Chondrocyte (in vitro differentiated cells): ENCODE measurements at regions not wholly inside any gene's neighbourhood (a gene's known extent, or its start where the extent isn't known, plus 50 kb on each side); places are given as distances from the start of the nearest gene placed in this dataset.

Experiments
- DNase-seq: peaks from one replicate; pipeline ENCODE4 v3.0.0; 2021; ENCODE audit warnings: mixed read lengths, low spot score
- H3K27ac Mint-ChIP-seq: one replicate; pipeline ENCODE4 v1.8.0; 2021; ENCODE audit warnings: mild to moderate bottlenecking, moderate library complexity, mixed read lengths; ENCODE audit not compliant: unreplicated experiment
- H3K27me3 Mint-ChIP-seq: 2 replicates; pipeline ENCODE4 v1.8.0; 2021; ENCODE audit warnings: low read depth, mixed read lengths
- H3K36me3 Mint-ChIP-seq: 2 replicates; pipeline ENCODE4 v1.8.0; 2021; ENCODE audit warnings: low read depth, mixed read lengths
- H3K4me1 Mint-ChIP-seq: 2 replicates; pipeline ENCODE4 v1.8.0; 2021; ENCODE audit warnings: low read depth, mild to moderate bottlenecking, mixed read lengths
- H3K4me3 Mint-ChIP-seq: one replicate; pipeline ENCODE4 v1.8.0; 2021; ENCODE audit warnings: mild to moderate bottlenecking, moderate library complexity, mixed read lengths; ENCODE audit not compliant: unreplicated experiment
- H3K9me3 Mint-ChIP-seq: 2 replicates; pipeline ENCODE4 v1.8.0; 2021; ENCODE audit warnings: low read depth, mixed read lengths
- TF ChIP-seq, protein P1 (sequence below): fragments of 200-600 bp; sonication (generic); IDR thresholded peaks from 2 replicates; pipeline ENCODE4 v1.5.0; 2021; ENCODE audit warnings: antibody characterized with exemption, mild to moderate bottlenecking, moderate library complexity

DNA sequence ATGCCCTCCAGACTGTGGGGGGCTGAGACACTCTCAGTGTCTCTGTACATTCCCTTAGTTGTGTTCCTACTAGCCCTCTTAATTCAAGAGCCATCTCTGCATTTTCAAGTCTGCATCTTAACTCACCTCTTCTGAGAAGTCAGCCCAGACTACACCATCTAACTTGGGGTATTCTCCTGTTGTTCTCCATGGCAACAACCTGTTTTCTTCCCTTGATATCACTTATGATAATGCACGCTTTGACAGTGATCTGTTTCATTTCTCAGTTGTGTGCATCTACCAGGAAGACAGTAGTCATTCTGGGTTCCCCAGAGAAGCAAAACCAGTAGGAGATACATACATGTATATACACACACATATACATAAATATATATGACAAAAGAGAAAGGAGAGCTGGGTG lies 707.3 kb upstream of the IGFBP3 start:
- Mint-ChIP-seq H3K9me3 (no peaks in the 10 kb centered on the region), H3K4me3 (no peak overlapping the region), H3K4me1 (peaks cover 27% of the 10 kb centered on the region), H3K27me3 (no peaks in the 10 kb centered on the region), H3K27ac (no peak overlapping the region), H3K36me3 (no peaks in the 10 kb centered on the region)
- TF ChIP-seq, protein P1, sequence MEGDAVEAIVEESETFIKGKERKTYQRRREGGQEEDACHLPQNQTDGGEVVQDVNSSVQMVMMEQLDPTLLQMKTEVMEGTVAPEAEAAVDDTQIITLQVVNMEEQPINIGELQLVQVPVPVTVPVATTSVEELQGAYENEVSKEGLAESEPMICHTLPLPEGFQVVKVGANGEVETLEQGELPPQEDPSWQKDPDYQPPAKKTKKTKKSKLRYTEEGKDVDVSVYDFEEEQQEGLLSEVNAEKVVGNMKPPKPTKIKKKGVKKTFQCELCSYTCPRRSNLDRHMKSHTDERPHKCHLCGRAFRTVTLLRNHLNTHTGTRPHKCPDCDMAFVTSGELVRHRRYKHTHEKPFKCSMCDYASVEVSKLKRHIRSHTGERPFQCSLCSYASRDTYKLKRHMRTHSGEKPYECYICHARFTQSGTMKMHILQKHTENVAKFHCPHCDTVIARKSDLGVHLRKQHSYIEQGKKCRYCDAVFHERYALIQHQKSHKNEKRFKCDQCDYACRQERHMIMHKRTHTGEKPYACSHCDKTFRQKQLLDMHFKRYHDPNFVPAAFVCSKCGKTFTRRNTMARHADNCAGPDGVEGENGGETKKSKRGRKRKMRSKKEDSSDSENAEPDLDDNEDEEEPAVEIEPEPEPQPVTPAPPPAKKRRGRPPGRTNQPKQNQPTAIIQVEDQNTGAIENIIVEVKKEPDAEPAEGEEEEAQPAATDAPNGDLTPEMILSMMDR: no peak
- DNase-seq: no peak

DNA sequence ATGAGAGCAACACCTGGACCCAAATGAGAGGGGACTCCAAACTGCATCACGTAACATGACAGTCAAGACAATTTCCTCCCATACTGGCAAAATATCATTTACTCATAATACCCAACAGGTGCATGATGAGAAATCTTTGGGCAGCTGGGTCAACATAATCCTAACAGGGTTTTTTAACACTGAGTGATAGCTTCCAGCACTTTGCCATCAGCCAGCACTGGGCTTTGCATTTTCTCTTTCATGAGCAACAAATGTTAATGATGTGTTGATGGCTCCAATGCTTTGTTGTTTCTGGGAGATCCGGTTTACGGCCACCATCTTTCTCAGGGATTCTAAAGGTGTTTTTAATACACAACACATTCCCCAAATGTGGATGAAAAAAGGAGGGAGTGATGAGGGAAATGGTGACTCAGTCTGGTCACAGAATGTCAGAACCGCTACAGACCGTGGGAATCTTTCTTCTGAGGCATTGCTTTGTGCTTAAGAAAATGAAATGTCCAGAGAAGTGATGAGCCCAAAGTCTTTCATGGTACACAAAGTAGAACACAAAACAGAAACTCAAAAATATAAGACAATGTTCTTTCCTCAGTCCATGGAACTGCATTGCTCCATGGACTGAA lies 705.7 kb upstream of the IGFBP3 start:
- no peak overlapping the region for H3K4me3 Mint-ChIP-seq
- no peaks in the 10 kb centered on the region for H3K36me3 Mint-ChIP-seq
- TF ChIP-seq, protein P1: no peak
- H3K9me3 Mint-ChIP-seq: no peaks in the 10 kb centered on the region
- no peak for DNase-seq
- peaks cover 32% of the 10 kb centered on the region for H3K4me1 Mint-ChIP-seq
- peak overlapping the region; percentile 6 for H3K27ac Mint-ChIP-seq
- H3K27me3 Mint-ChIP-seq: no peaks in the 10 kb centered on the region

DNA sequence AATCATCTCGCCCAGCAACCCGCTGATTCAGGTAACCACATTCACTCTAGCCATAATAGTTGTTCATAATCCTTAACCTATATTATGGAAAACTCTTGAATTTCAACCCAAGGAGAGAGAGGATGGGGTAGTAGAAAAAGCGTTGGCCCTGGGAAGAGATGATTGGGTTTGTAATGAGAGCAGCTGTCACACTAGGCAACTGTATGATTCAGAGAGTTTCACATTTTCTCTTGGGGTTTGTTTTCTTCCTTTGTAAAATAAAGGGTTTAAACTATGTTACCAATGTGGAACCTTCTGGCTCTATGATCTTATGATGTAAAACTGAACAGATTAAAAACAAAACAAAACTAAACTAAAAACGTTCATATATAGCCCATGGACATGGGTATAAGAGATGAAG lies 705.2 kb upstream of the IGFBP3 start:
- Mint-ChIP-seq H3K4me1 (peaks cover 36% of the 10 kb centered on the region), H3K27ac (no peak overlapping the region), H3K36me3 (no peaks in the 10 kb centered on the region), H3K27me3 (no peaks in the 10 kb centered on the region), H3K4me3 (no peak overlapping the region), H3K9me3 (no peaks in the 10 kb centered on the region)
- DNase-seq: no peak
- TF ChIP-seq, protein P1: no peak

DNA sequence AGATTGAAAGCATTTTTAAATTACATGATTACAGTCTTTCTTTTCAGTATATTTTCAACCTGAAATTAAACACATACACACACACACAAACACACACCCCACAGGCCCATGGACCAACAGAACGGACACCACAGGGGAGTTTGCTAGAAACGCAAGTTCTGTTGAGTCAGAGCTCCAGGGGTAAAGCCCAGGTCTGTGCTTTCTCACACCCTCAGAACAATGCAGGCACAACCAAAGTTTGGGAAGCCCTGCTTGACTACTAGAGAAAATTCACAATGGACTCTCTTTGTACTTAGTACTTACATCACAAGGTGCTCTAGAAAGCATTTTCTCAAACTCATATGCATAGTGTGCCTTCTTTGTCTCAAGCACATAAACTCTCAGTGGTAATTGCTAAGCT lies 704.0 kb upstream of the IGFBP3 start:
- no peak overlapping the region for H3K27ac Mint-ChIP-seq
- DNase-seq: no peak
- H3K27me3 Mint-ChIP-seq: no peaks in the 10 kb centered on the region
- no peak overlapping the region for H3K4me3 Mint-ChIP-seq
- H3K9me3 Mint-ChIP-seq: no peaks in the 10 kb centered on the region
- peaks cover 30% of the 10 kb centered on the region for H3K4me1 Mint-ChIP-seq
- no peaks in the 10 kb centered on the region for H3K36me3 Mint-ChIP-seq
- TF ChIP-seq, protein P1: no peak

DNA sequence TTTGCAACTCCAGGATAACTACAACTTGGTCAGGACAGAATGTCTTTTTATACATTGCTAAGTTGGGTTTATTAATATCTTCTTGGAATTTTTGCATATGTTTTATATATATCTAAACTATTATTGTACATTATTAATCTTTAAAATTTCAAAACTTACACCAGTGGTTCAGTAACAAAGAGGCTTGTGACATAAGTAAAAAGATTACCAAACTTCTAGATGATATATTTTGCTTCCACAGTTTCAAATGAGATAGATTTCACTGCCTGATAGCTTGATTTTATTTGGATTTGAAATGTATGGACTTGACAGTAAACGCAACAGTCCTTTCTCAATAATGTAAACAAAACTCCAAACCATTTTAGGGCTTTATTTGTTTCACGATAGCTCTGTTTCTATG lies 701.2 kb upstream of the IGFBP3 start:
- Mint-ChIP-seq H3K27ac (no peak overlapping the region), H3K36me3 (no peaks in the 10 kb centered on the region), H3K4me3 (no peak overlapping the region), H3K9me3 (no peaks in the 10 kb centered on the region), H3K27me3 (no peaks in the 10 kb centered on the region), H3K4me1 (peaks cover 18% of the 10 kb centered on the region)
- DNase-seq: no peak
- TF ChIP-seq, protein P1: no peak
